Adrenal gland (tissue), 9 donors: ENCODE measurements at regions not wholly inside any gene's neighbourhood (a gene's known extent, or its start where the extent isn't known, plus 50 kb on each side); places are given as distances from the start of the nearest gene placed in this dataset.

Experiments
- DNase-seq, 7 donors: peaks; one replicate each; pipeline ENCODE4 v3.0.0-alpha.2; 2019 to 2020
- H3K27ac ChIP-seq, 5 donors: fragments of 200-600 bp; sonication (generic) in 4 of 5; 1 replicate in 3 of 5; 2 replicates in 2 of 5; pipeline versions ENCODE4 v1.5.1 to v1.8.0; 2016 to 2020; ENCODE audit warnings: mild to moderate bottlenecking in 1 of 5
- H3K27me3 ChIP-seq: fragments of 200-600 bp; 2 replicates; pipeline ENCODE4 v1.8.0; 2021
- H3K36me3 ChIP-seq, 2 donors: fragments of 200-600 bp; replicated peaks in 1 of 2; 1 replicate in 1 of 2; 2 replicates in 1 of 2; pipeline versions ENCODE4 v1.5.1 to v1.8.0; 2018 to 2022
- H3K4me1 ChIP-seq, 2 donors: fragments of 200-600 bp; replicated peaks in 1 of 2; 1 replicate in 1 of 2; 2 replicates in 1 of 2; pipeline versions ENCODE4 v1.5.1 to v1.8.0; 2018 to 2021
- H3K4me3 ChIP-seq, 4 donors: fragments of 200-600 bp; sonication (generic) in 3 of 4; one replicate each; pipeline ENCODE4 v1.5.1; 2016 to 2018
- H3K9me3 ChIP-seq, 3 donors: fragments of 200-600 bp; sonication (generic) in 1 of 3; replicated peaks in 1 of 3; 1 replicate in 2 of 3; 2 replicates in 1 of 3; pipeline versions ENCODE4 v1.5.1 to v1.8.0; 2016 to 2021
- POLR2A ChIP-seq, 2 donors: fragments of 450-650 bp; IDR thresholded peaks; one replicate each; pipeline ENCODE4 v1.6.1; 2017; ENCODE audit warnings: antibody characterized with exemption in 2 of 2, mild to moderate bottlenecking in 2 of 2, moderate library complexity in 1 of 2
- WGBS, 4 donors: extraction: QIAGEN DNeasy Blood & Tissue Kit in 2 of 4; methylation state at CpG; one replicate each; pipeline versions ENCODE4 v1.1.5 to v1.1.7; 2013 to 2017; 5-methylcytosine and 5-hydroxymethylcytosine counted together
- intact Hi-C, 2 donors: fragments of 100-400 bp; cut with DNase I; formaldehyde crosslinking; loops; one replicate each; pipeline versions ENCODE4 v1.14.1 to v1.15.0; 2022 to 2023
- TF ChIP-seq, protein P1 (sequence below), 6 experiments: fragments of 450-650 bp in 4 of 6; fragments of 200-600 bp in 2 of 6; sonication (generic) in 1 of 6; IDR thresholded peaks; 1 replicate in 5 of 6; 2 replicates in 1 of 6; pipeline versions ENCODE4 v1.5.1 to v1.8.0; 2016 to 2021; ENCODE audit warnings: antibody characterized with exemption in 6 of 6, mild to moderate bottlenecking in 2 of 6, moderate library complexity in 1 of 6
- donor health status: healthy with polysubstance abuse.
- donor health status: Bipolar disorder and iron deficiency.
- donor health status: DM: yes; HTN: yes; CAD: no.
- donor health status: DM: no; HTN: no; CAD: no.
- donor health status: DM: no; HTN: no; CAD: no.

DNA sequence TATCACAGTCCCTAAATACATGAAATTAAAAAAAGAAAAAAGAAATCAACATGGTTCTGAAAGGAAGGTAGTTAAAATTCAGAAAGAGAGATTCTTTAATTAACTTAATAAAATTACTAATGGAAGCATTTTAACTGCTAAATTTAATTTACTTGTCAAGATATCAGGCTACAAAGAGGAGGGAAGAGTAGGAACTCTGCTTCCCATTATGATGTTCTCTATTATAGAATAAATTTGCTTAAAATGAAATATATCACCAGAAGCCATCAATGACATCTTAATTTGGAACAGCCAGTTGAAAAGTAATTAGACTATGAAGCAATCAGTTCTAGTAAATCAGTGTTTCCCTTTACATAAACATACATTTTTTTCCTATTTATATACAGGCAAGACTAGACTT, 611.8 kb upstream of the FANCL start:
- TF ChIP-seq, protein P1, sequence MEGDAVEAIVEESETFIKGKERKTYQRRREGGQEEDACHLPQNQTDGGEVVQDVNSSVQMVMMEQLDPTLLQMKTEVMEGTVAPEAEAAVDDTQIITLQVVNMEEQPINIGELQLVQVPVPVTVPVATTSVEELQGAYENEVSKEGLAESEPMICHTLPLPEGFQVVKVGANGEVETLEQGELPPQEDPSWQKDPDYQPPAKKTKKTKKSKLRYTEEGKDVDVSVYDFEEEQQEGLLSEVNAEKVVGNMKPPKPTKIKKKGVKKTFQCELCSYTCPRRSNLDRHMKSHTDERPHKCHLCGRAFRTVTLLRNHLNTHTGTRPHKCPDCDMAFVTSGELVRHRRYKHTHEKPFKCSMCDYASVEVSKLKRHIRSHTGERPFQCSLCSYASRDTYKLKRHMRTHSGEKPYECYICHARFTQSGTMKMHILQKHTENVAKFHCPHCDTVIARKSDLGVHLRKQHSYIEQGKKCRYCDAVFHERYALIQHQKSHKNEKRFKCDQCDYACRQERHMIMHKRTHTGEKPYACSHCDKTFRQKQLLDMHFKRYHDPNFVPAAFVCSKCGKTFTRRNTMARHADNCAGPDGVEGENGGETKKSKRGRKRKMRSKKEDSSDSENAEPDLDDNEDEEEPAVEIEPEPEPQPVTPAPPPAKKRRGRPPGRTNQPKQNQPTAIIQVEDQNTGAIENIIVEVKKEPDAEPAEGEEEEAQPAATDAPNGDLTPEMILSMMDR (IDR thresholded peaks at IDR 0.05), result no peak
- no peak for TF ChIP-seq POLR2A (IDR thresholded peaks at IDR 0.05)
- Histone ChIP-seq H3K9me3 (no peaks in the 10 kb centered on the region), H3K4me1 (no peaks in the 10 kb centered on the region)

DNA sequence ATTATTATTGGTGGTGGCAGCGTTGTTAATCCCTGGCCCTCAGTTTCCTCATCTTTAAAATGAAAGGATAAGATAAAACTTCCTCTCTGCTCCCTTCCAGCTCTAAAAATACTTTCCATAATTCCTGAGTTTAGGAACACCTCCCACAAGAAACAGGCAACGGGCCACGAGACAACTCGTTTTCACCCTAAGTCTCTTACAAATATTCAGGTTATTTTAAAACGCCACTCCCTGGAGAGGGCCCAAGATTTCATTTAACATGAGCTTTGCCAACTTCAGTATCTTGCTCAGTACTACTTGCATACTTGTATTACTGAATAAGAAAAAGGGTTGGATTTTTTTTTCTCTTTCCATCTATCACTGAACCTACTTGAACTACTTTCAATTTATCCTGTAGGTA, 611.1 kb upstream of the FANCL start:
- no peak overlapping the region for H3K4me3 ChIP-seq
- H3K4me1 ChIP-seq, result no peaks in the 10 kb centered on the region
- 72 to 76% (median 74%) methylated on average over 5 of the region's 5 CpGs for WGBS, 4 donors
- TF ChIP-seq, protein P1 (IDR thresholded peaks at IDR 0.05), result no peak
- TF ChIP-seq POLR2A (IDR thresholded peaks at IDR 0.05), result no peak
- intact Hi-C loops, result no loop called here
- H3K27ac ChIP-seq, result no peak overlapping the region
- no peaks in the 10 kb centered on the region for H3K9me3 ChIP-seq
- DNase-seq, result no peak
- H3K27me3 ChIP-seq, result no peaks in the 10 kb centered on the region
- no peaks in the 10 kb centered on the region for H3K36me3 ChIP-seq

More for the DNA sequence above, 611.8 kb upstream of the FANCL start:
- H3K27ac ChIP-seq, result no peak overlapping the region
- intact Hi-C loops, result no loop called here
- no peak for DNase-seq
- no peaks in the 10 kb centered on the region for H3K27me3 ChIP-seq
- H3K36me3 ChIP-seq, result no peaks in the 10 kb centered on the region
- no peak overlapping the region for H3K4me3 ChIP-seq

DNA sequence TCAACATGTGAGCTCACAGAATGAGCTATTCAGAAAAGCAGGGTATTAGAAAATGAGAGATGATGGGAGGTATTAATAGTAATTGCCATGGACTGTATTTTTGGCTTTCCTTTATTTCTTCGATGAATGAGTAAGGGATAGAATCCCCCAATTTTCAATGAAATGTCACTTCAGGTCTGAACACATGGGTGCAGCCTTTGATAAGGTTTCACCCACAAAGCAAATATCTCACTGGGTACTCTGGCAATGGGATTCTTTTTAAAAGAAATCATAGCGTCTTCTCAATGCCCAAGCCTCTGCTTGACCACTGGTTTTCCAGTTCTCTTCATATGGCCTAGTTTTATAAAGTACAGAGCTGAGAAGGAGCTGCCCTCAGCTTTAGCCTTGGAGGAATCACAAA, 610.5 kb upstream of the FANCL start:
- H3K4me3 ChIP-seq, result no peak overlapping the region
- WGBS, 4 donors, result 74 to 87% (median 82%) methylated on average over 2 of the region's 2 CpGs
- H3K27ac ChIP-seq, result no peak overlapping the region
- H3K36me3 ChIP-seq, result no peaks in the 10 kb centered on the region
- DNase-seq, result no peak
- TF ChIP-seq, protein P1 (IDR thresholded peaks at IDR 0.05), result no peak
- no peak for TF ChIP-seq POLR2A (IDR thresholded peaks at IDR 0.05)
- intact Hi-C loops, result no loop called here
- H3K27me3 ChIP-seq, result no peaks in the 10 kb centered on the region
- no peaks in the 10 kb centered on the region for H3K9me3 ChIP-seq
- H3K4me1 ChIP-seq, result no peaks in the 10 kb centered on the region

DNA sequence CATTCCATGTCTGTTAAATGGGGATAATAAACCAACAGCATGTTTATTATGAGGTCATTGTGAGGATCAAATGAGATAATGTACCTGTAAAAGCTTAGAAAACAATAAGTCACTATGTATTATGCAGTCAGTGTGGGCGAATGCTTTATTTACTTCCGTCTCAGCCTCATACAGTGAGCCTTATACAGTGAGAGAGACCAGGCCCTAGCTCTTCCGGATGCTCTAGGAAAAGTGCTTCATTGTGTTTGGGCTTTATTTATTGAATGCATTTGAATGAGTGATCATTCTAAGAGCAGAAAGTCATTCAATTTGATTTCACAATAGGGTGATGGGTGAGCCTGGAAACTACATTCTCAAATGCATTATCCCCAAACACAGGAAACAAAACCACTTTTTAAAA, 603.9 kb upstream of the FANCL start:
- Histone ChIP-seq H3K4me1 (no peaks in the 10 kb centered on the region), H3K4me3 (no peak overlapping the region), H3K36me3 (no peaks in the 10 kb centered on the region), H3K27me3 (no peaks in the 10 kb centered on the region), H3K9me3 (no peaks in the 10 kb centered on the region), H3K27ac (no peak overlapping the region)
- intact Hi-C loops, result no loop called here
- WGBS, 4 donors, result 71 to 80% (median 76%) methylated on average over 3 of the region's 3 CpGs
- TF ChIP-seq, protein P1 (IDR thresholded peaks at IDR 0.05), result no peak
- no peak for TF ChIP-seq POLR2A (IDR thresholded peaks at IDR 0.05)
- DNase-seq, result no peak
